Smooth muscle cell (in vitro differentiated cells): ENCODE measurements at regions not wholly inside any gene's neighbourhood (a gene's known extent, or its start where the extent isn't known, plus 50 kb on each side); places are given as distances from the start of the nearest gene placed in this dataset.

ENCODE experiments used
- DNase-seq: peaks from one replicate; lab custom pipeline; 2025; ENCODE audit not compliant: unreplicated experiment; lab: John Stamatoyannopoulos, UW
- H2AFZ ChIP-seq: fragments of 200-600 bp; sonication (generic); 2 replicates; pipeline ENCODE4 v1.6.0; 2016; ENCODE audit warnings: antibody characterized with exemption, low read depth, mild to moderate bottlenecking
- H3F3A ChIP-seq: fragments of 200-600 bp; sonication (generic); 2 replicates; pipeline ENCODE4 v1.6.0; 2017; ENCODE audit warnings: antibody characterized with exemption, low read depth
- H3K27ac ChIP-seq: fragments of 200-600 bp; sonication (generic); 2 replicates; pipeline ENCODE4 v1.5.1; 2016; ENCODE audit warnings: low read depth, mild to moderate bottlenecking
- H3K27me3 ChIP-seq: fragments of 200-600 bp; sonication (generic); 2 replicates; pipeline ENCODE4 v1.6.1; 2016; ENCODE audit warnings: low read depth, mild to moderate bottlenecking
- H3K36me3 ChIP-seq: fragments of 200-600 bp; sonication (generic); 2 replicates; pipeline ENCODE4 v1.5.1; 2016; ENCODE audit warnings: low read depth
- H3K4me1 ChIP-seq: fragments of 200-600 bp; sonication (generic); 2 replicates; pipeline ENCODE4 v1.5.1; 2016; ENCODE audit warnings: low read depth
- H3K4me2 ChIP-seq: fragments of 200-600 bp; sonication (generic); 2 replicates; pipeline ENCODE4 v1.6.0; 2016; ENCODE audit warnings: mild to moderate bottlenecking
- H3K4me3 ChIP-seq: fragments of 200-600 bp; sonication (generic); 2 replicates; pipeline ENCODE4 v1.5.1; 2016; ENCODE audit warnings: mild to moderate bottlenecking
- H3K79me2 ChIP-seq: fragments of 200-600 bp; sonication (generic); 2 replicates; pipeline ENCODE4 v1.6.0; 2016; ENCODE audit warnings: low read depth, mild to moderate bottlenecking
- H3K9ac ChIP-seq: fragments of 200-600 bp; sonication (generic); 2 replicates; pipeline ENCODE4 v1.6.0; 2016; ENCODE audit warnings: low read depth
- H3K9me3 ChIP-seq: fragments of 200-600 bp; sonication (generic); replicated peaks from 2 replicates; pipeline ENCODE4 v1.5.1; 2016; ENCODE audit warnings: low read depth
- H4K20me1 ChIP-seq: fragments of 200-600 bp; sonication (generic); 2 replicates; pipeline ENCODE4 v1.6.0; 2016; ENCODE audit warnings: low read depth
- WGBS: methylation state at CpG from one replicate; pipeline ENCODE4 v1.1.7; 2016; ENCODE audit warnings: low lambda C conversion rate; 5-methylcytosine and 5-hydroxymethylcytosine counted together
- TF ChIP-seq, protein P1 (sequence below): fragments of 200-600 bp; sonication (generic); IDR thresholded peaks from 2 replicates; pipeline ENCODE4 v1.5.1; 2017; ENCODE audit warnings: borderline replicate concordance, mild to moderate bottlenecking, antibody characterized with exemption; ENCODE audit not compliant: insufficient read depth, poor library complexity, severe bottlenecking

GRCh38 chr7:132720835-132721234 lies 144.6 kb upstream of the PLXNA4 start:
- TF ChIP-seq, protein P1, sequence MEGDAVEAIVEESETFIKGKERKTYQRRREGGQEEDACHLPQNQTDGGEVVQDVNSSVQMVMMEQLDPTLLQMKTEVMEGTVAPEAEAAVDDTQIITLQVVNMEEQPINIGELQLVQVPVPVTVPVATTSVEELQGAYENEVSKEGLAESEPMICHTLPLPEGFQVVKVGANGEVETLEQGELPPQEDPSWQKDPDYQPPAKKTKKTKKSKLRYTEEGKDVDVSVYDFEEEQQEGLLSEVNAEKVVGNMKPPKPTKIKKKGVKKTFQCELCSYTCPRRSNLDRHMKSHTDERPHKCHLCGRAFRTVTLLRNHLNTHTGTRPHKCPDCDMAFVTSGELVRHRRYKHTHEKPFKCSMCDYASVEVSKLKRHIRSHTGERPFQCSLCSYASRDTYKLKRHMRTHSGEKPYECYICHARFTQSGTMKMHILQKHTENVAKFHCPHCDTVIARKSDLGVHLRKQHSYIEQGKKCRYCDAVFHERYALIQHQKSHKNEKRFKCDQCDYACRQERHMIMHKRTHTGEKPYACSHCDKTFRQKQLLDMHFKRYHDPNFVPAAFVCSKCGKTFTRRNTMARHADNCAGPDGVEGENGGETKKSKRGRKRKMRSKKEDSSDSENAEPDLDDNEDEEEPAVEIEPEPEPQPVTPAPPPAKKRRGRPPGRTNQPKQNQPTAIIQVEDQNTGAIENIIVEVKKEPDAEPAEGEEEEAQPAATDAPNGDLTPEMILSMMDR, result no peak
- DNase-seq, result no peak
- no peak overlapping the region for H3K4me2 ChIP-seq
- H3F3A ChIP-seq, result no peaks in the 10 kb centered on the region
- H3K36me3 ChIP-seq, result no peaks in the 10 kb centered on the region
- 84% methylated on average over 5 of the region's 5 CpGs for WGBS
- no peak overlapping the region for H3K4me3 ChIP-seq
- no peaks in the 10 kb centered on the region for H3K27me3 ChIP-seq
- H4K20me1 ChIP-seq, result no peaks in the 10 kb centered on the region
- no peaks in the 10 kb centered on the region for H3K4me1 ChIP-seq
- no peaks in the 10 kb centered on the region for H3K9me3 ChIP-seq
- no peak overlapping the region for H3K9ac ChIP-seq
- no peaks in the 10 kb centered on the region for H3K79me2 ChIP-seq
- H3K27ac ChIP-seq, result no peak overlapping the region
- no peak overlapping the region for H2AFZ ChIP-seq

GRCh38 chr7:132713893-132714292 lies 137.6 kb upstream of the PLXNA4 start:
- no peak for DNase-seq
- no peak overlapping the region for H3K4me2 ChIP-seq

DNA sequence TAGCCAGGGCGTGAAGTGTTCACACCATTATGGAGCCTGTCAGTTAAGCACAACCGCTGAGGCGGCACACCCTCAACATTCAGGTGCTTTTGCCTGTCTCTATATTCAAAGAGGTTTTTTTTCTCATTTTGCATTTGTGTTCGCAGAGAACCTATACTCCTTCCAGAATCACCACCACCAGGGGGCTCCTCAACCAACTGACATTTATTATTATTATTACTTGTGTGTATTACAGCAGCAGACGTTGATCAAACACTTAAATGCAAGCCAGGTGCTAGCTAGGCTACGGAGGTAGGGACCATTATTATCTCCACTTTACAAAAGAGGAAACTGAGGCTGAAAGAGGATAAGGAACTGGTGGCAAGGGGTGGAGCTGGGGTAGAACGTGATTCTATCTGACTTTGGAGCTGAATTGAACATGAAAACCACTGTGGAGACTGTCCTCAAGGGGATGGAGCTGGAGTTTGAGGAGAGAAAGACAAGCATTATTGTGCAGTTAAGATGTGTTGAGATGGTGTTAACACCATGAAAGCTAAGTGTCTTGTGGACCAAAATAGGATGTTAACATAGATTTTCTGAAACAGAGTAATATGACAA lies 133.8 kb upstream of the PLXNA4 start:
- TF ChIP-seq, protein P1, result peak; percentile 60
- Histone ChIP-seq H4K20me1 (no peaks in the 10 kb centered on the region), H3K4me1 (no peaks in the 10 kb centered on the region), H2AFZ (no peak overlapping the region), H3K27ac (no peak overlapping the region), H3K36me3 (no peaks in the 10 kb centered on the region), H3F3A (no peaks in the 10 kb centered on the region), H3K9me3 (no peaks in the 10 kb centered on the region), H3K79me2 (no peaks in the 10 kb centered on the region), H3K27me3 (no peaks in the 10 kb centered on the region), H3K4me3 (no peak overlapping the region), H3K9ac (no peak overlapping the region), H3K4me2 (no peak overlapping the region)
- WGBS, result 74% methylated on average over 7 of the region's 7 CpGs
- no peak for DNase-seq

More at GRCh38 chr7:132713893-132714292, 137.6 kb upstream of the PLXNA4 start:
- TF ChIP-seq, protein P1, result no peak
- no peaks in the 10 kb centered on the region for H3K9me3 ChIP-seq
- no peaks in the 10 kb centered on the region for H3K79me2 ChIP-seq
- no peak overlapping the region for H3K4me3 ChIP-seq
- no peak overlapping the region for H2AFZ ChIP-seq
- H3K27ac ChIP-seq, result no peak overlapping the region
- no peaks in the 10 kb centered on the region for H3K36me3 ChIP-seq
- H3K27me3 ChIP-seq, result no peaks in the 10 kb centered on the region
- WGBS, result 96% methylated on average over 3 of the region's 3 CpGs
- no peaks in the 10 kb centered on the region for H4K20me1 ChIP-seq
- H3F3A ChIP-seq, result no peaks in the 10 kb centered on the region
- no peak overlapping the region for H3K9ac ChIP-seq
- H3K4me1 ChIP-seq, result no peaks in the 10 kb centered on the region

DNA sequence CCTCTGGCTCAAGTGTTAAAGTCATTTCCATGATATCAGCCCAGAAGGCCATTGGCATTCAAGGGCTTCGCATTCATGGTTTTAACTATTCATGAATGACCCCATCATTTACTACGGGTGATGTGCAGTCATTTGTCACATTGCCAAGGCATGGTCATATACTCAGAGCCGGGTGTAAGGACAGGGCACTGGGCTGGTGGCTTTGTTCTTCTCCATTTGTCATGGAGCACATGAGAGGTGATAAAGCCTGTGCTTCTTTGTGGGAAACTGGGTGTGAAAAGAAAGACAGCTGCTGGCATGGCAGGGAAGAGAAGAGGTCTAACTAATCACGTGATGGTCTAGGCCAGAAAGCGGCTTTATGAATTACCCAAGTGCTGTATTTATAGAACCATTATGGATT lies 132.2 kb upstream of the PLXNA4 start:
- H3F3A ChIP-seq, result no peaks in the 10 kb centered on the region
- H3K9me3 ChIP-seq, result no peaks in the 10 kb centered on the region
- no peak overlapping the region for H3K4me2 ChIP-seq
- no peak for DNase-seq
- WGBS, result 95% methylated on average over 5 of the region's 5 CpGs
- no peak overlapping the region for H3K9ac ChIP-seq
- H3K4me1 ChIP-seq, result no peaks in the 10 kb centered on the region
- no peak overlapping the region for H3K27ac ChIP-seq
- H2AFZ ChIP-seq, result no peak overlapping the region
- no peaks in the 10 kb centered on the region for H3K27me3 ChIP-seq
- no peaks in the 10 kb centered on the region for H4K20me1 ChIP-seq
- H3K36me3 ChIP-seq, result no peaks in the 10 kb centered on the region
- no peak overlapping the region for H3K4me3 ChIP-seq
- no peaks in the 10 kb centered on the region for H3K79me2 ChIP-seq
- TF ChIP-seq, protein P1, result no peak
